ENCODE measurements at regions not wholly inside any gene's neighbourhood (a gene's known extent, or its start where the extent isn't known, plus 50 kb on each side); places are given as distances from the start of the nearest gene placed in this dataset.

- Histone ChIP-seq H3K36me3 (ENCODE audit: control insufficient read depth in 5 of 5, insufficient read depth in 5 of 5, low read length in 5 of 5) (peaks cover 0 to 4% (median 0%) of the 10 kb centered on the region in 5 donors), H3K27ac (ENCODE audit: low read depth, low read length) (no peak overlapping the region), H3K4me1 (ENCODE audit: control insufficient read depth in 5 of 5, insufficient read depth in 5 of 5, low read length in 5 of 5) (no peaks in the 10 kb centered on the region), H3K4me3 (ENCODE audit: low read depth in 1 of 5, low read length in 5 of 5) (no peak overlapping the region), H3K9me3 (ENCODE audit: control insufficient read depth in 5 of 5, low read length in 5 of 5) (peaks cover 0 to 19% (median 14%) of the 10 kb centered on the region in 5 donors), H3K27me3 (ENCODE audit: control insufficient read depth in 5 of 5, insufficient read depth in 4 of 5, low read length in 5 of 5) (no peaks in the 10 kb centered on the region), H3K9ac (ENCODE audit: low read length in 5 of 5) (no peak overlapping the region)
Measured at GRCh38 chr13:97786510-97786909, 167.0 kb upstream of the IPO5 start.

GRCh38 chr13:97797553-97797952 is 155.9 kb upstream of the IPO5 start:
- Histone ChIP-seq H3K4me3 (ENCODE audit: low read depth in 1 of 5, low read length in 5 of 5) (no peak overlapping the region), H3K27ac (ENCODE audit: low read depth, low read length) (no peak overlapping the region), H3K27me3 (ENCODE audit: control insufficient read depth in 5 of 5, insufficient read depth in 4 of 5, low read length in 5 of 5) (peaks cover 0 to 3% (median 0%) of the 10 kb centered on the region in 5 donors)

GRCh38 chr13:97798171-97798821 is 155.2 kb upstream of the IPO5 start:
- H3K4me3 ChIP-seq (ENCODE audit: low read depth in 1 of 5, low read length in 5 of 5) = no peak overlapping the region
- peaks cover 0 to 13% (median 10%) of the 10 kb centered on the region in 5 donors for H3K9me3 ChIP-seq (ENCODE audit: control insufficient read depth in 5 of 5, low read length in 5 of 5)
- H3K4me1 ChIP-seq (ENCODE audit: control insufficient read depth in 5 of 5, insufficient read depth in 5 of 5, low read length in 5 of 5) = no peaks in the 10 kb centered on the region
- no peak overlapping the region for H3K9ac ChIP-seq (ENCODE audit: low read length in 5 of 5)
- no peak overlapping the region for H3K27ac ChIP-seq (ENCODE audit: low read depth, low read length)
- H3K27me3 ChIP-seq (ENCODE audit: control insufficient read depth in 5 of 5, insufficient read depth in 4 of 5, low read length in 5 of 5) = peaks cover 0 to 3% (median 0%) of the 10 kb centered on the region in 5 donors
- no peaks in the 10 kb centered on the region for H3K36me3 ChIP-seq (ENCODE audit: control insufficient read depth in 5 of 5, insufficient read depth in 5 of 5, low read length in 5 of 5)

More at GRCh38 chr13:97797553-97797952, 155.9 kb upstream of the IPO5 start:
- Histone ChIP-seq H3K9ac (ENCODE audit: low read length in 5 of 5) (no peak overlapping the region), H3K9me3 (ENCODE audit: control insufficient read depth in 5 of 5, low read length in 5 of 5) (peaks cover 3 to 19% (median 18%) of the 10 kb centered on the region in 5 donors), H3K4me1 (ENCODE audit: control insufficient read depth in 5 of 5, insufficient read depth in 5 of 5, low read length in 5 of 5) (no peaks in the 10 kb centered on the region), H3K36me3 (ENCODE audit: control insufficient read depth in 5 of 5, insufficient read depth in 5 of 5, low read length in 5 of 5) (no peaks in the 10 kb centered on the region)

- Histone ChIP-seq H3K9me3 (ENCODE audit: control insufficient read depth in 5 of 5, low read length in 5 of 5) (peaks cover 0 to 9% (median 7%) of the 10 kb centered on the region in 5 donors), H3K4me1 (ENCODE audit: control insufficient read depth in 5 of 5, insufficient read depth in 5 of 5, low read length in 5 of 5) (no peaks in the 10 kb centered on the region), H3K9ac (ENCODE audit: low read length in 5 of 5) (no peak overlapping the region), H3K27ac (ENCODE audit: low read depth, low read length) (no peak overlapping the region), H3K27me3 (ENCODE audit: control insufficient read depth in 5 of 5, insufficient read depth in 4 of 5, low read length in 5 of 5) (peaks cover 0 to 3% (median 0%) of the 10 kb centered on the region in 5 donors), H3K36me3 (ENCODE audit: control insufficient read depth in 5 of 5, insufficient read depth in 5 of 5, low read length in 5 of 5) (no peaks in the 10 kb centered on the region), H3K4me3 (ENCODE audit: low read depth in 1 of 5, low read length in 5 of 5) (no peak overlapping the region)
Measured at GRCh38 chr13:97798836-97799235, 154.6 kb upstream of the IPO5 start.

- Histone ChIP-seq H3K36me3 (ENCODE audit: control insufficient read depth in 5 of 5, insufficient read depth in 5 of 5, low read length in 5 of 5) (no peaks in the 10 kb centered on the region), H3K9ac (ENCODE audit: low read length in 5 of 5) (no peak overlapping the region), H3K4me1 (ENCODE audit: control insufficient read depth in 5 of 5, insufficient read depth in 5 of 5, low read length in 5 of 5) (no peaks in the 10 kb centered on the region), H3K27me3 (ENCODE audit: control insufficient read depth in 5 of 5, insufficient read depth in 4 of 5, low read length in 5 of 5) (peaks cover 0 to 5% (median 0%) of the 10 kb centered on the region in 5 donors), H3K4me3 (ENCODE audit: low read depth in 1 of 5, low read length in 5 of 5) (no peak overlapping the region), H3K9me3 (ENCODE audit: control insufficient read depth in 5 of 5, low read length in 5 of 5) (no peaks in the 10 kb centered on the region), H3K27ac (ENCODE audit: low read depth, low read length) (no peak overlapping the region)
Measured at GRCh38 chr13:97802213-97802612, 151.3 kb upstream of the IPO5 start.

DNA sequence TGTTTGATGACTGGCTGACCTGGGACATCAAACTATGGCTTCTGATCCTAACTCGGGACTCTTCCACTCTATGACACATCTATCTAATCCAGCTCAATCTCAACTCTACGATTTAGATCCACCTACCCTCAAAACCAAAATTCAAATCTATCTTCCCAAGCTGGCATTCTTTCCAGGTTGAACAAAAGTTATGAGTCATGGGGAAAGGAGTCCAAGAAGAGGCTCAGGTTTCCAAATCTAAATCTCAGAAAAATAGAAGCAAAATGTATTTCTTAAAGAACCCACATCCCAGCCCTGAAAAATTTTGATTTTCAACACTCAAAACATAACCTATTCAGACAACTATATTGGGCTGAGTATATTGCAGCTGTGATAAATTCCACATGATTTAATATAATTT is 143.9 kb upstream of the IPO5 start:
- no peaks in the 10 kb centered on the region for H3K4me1 ChIP-seq (ENCODE audit: control insufficient read depth in 5 of 5, insufficient read depth in 5 of 5, low read length in 5 of 5)
- H3K4me3 ChIP-seq (ENCODE audit: low read depth in 1 of 5, low read length in 5 of 5) = no peak overlapping the region
- H3K36me3 ChIP-seq (ENCODE audit: control insufficient read depth in 5 of 5, insufficient read depth in 5 of 5, low read length in 5 of 5) = no peaks in the 10 kb centered on the region
- H3K27me3 ChIP-seq (ENCODE audit: control insufficient read depth in 5 of 5, insufficient read depth in 4 of 5, low read length in 5 of 5) = peaks cover 0 to 5% (median 0%) of the 10 kb centered on the region in 5 donors
- no peak overlapping the region for H3K27ac ChIP-seq (ENCODE audit: low read depth, low read length)
- H3K9ac ChIP-seq (ENCODE audit: low read length in 5 of 5) = no peak overlapping the region
- H3K9me3 ChIP-seq (ENCODE audit: control insufficient read depth in 5 of 5, low read length in 5 of 5) = no peaks in the 10 kb centered on the region

DNA sequence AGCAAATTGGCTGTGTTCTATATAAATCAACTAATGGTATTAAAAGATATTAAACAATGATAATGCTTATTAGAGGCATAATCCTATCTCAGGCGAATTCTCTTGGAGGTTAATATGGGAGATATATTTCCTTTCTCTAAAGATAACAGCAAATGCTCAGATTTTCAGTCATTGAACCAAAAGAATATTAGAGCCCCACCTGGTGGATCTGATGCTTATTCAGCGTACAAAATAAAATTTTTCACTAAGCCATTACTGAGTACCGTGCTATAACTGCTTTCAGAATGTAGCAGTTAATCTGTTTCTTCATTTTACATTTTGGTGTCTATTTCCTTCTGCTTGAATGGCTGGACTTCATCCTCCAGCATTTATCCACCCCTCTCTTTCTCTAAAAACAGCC is 143.3 kb upstream of the IPO5 start:
- Histone ChIP-seq H3K27ac (ENCODE audit: low read depth, low read length) (no peak overlapping the region), H3K27me3 (ENCODE audit: control insufficient read depth in 5 of 5, insufficient read depth in 4 of 5, low read length in 5 of 5) (peaks cover 0 to 5% (median 0%) of the 10 kb centered on the region in 5 donors), H3K4me3 (ENCODE audit: low read depth in 1 of 5, low read length in 5 of 5) (no peak overlapping the region), H3K9me3 (ENCODE audit: control insufficient read depth in 5 of 5, low read length in 5 of 5) (no peaks in the 10 kb centered on the region), H3K36me3 (ENCODE audit: control insufficient read depth in 5 of 5, insufficient read depth in 5 of 5, low read length in 5 of 5) (no peaks in the 10 kb centered on the region), H3K4me1 (ENCODE audit: control insufficient read depth in 5 of 5, insufficient read depth in 5 of 5, low read length in 5 of 5) (no peaks in the 10 kb centered on the region), H3K9ac (ENCODE audit: low read length in 5 of 5) (no peak overlapping the region)

- H3K9ac ChIP-seq (ENCODE audit: low read length in 5 of 5) = no peak overlapping the region
- no peaks in the 10 kb centered on the region for H3K36me3 ChIP-seq (ENCODE audit: control insufficient read depth in 5 of 5, insufficient read depth in 5 of 5, low read length in 5 of 5)
- no peaks in the 10 kb centered on the region for H3K4me1 ChIP-seq (ENCODE audit: control insufficient read depth in 5 of 5, insufficient read depth in 5 of 5, low read length in 5 of 5)
- no peak overlapping the region for H3K27ac ChIP-seq (ENCODE audit: low read depth, low read length)
- no peak overlapping the region for H3K4me3 ChIP-seq (ENCODE audit: low read depth in 1 of 5, low read length in 5 of 5)
- H3K27me3 ChIP-seq (ENCODE audit: control insufficient read depth in 5 of 5, insufficient read depth in 4 of 5, low read length in 5 of 5) = peaks cover 0 to 11% (median 0%) of the 10 kb centered on the region in 5 donors
- H3K9me3 ChIP-seq (ENCODE audit: control insufficient read depth in 5 of 5, low read length in 5 of 5) = no peaks in the 10 kb centered on the region
Measured at GRCh38 chr13:97822377-97822776, 131.1 kb upstream of the IPO5 start.

DNA sequence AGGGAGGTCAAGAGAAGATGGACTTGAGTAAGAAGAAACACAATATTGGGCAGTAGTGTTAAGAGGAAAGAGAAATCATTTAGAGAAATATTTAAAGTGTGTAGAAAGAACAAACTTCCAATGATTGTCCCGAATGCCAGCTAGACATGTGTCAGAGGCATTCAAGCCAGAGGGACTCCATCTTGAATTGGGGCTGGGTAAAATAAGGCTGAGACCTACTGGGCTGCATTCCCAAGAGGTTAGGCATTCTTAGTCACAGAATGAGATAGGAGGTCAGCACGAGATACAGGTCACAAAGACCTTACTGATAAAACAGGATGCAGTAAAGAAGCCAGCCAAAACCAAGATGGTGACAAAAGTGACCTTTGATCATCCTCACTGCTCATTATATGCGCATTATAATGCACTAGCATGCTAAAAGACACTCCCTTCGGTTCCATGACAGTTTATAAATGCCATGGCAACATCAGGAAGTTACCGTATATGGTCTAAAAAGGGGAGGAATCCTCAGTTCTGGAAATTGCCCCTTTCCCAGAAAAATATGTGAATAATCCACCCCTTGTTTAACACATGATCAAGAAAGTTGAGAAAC is 127.0 kb upstream of the IPO5 start:
- Histone ChIP-seq H3K4me3 (ENCODE audit: low read depth in 1 of 5, low read length in 5 of 5) (no peak overlapping the region), H3K27ac (ENCODE audit: low read depth, low read length) (no peak overlapping the region), H3K9ac (ENCODE audit: low read length in 5 of 5) (no peak overlapping the region), H3K27me3 (ENCODE audit: control insufficient read depth in 5 of 5, insufficient read depth in 4 of 5, low read length in 5 of 5) (peaks cover 0 to 8% (median 0%) of the 10 kb centered on the region in 5 donors), H3K9me3 (ENCODE audit: control insufficient read depth in 5 of 5, low read length in 5 of 5) (no peaks in the 10 kb centered on the region), H3K4me1 (ENCODE audit: control insufficient read depth in 5 of 5, insufficient read depth in 5 of 5, low read length in 5 of 5) (no peaks in the 10 kb centered on the region), H3K36me3 (ENCODE audit: control insufficient read depth in 5 of 5, insufficient read depth in 5 of 5, low read length in 5 of 5) (no peaks in the 10 kb centered on the region)

DNA sequence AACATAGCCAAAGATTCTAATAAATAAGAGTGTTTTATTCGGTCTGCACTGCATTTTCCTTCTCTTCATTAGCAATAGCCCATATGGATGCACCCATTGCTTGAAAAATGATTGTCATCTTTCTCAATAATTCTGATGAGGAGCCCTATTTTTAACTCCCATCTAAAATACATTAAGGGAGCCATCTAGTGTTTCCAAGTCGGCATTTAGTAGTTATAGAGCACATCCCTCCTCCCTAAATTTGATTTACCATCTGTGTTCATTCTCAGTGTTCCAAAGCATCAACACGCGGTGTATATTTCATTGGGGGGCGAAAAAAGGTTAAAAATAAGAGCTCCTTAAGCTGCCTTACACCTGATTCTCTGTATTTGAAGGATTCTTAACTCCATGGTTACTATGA is 119.2 kb upstream of the IPO5 start:
- no peaks in the 10 kb centered on the region for H3K4me1 ChIP-seq (ENCODE audit: control insufficient read depth in 5 of 5, insufficient read depth in 5 of 5, low read length in 5 of 5)
- no peaks in the 10 kb centered on the region for H3K27me3 ChIP-seq (ENCODE audit: control insufficient read depth in 5 of 5, insufficient read depth in 4 of 5, low read length in 5 of 5)
- no peak overlapping the region for H3K9ac ChIP-seq (ENCODE audit: low read length in 5 of 5)
- H3K27ac ChIP-seq (ENCODE audit: low read depth, low read length) = no peak overlapping the region
- H3K4me3 ChIP-seq (ENCODE audit: low read depth in 1 of 5, low read length in 5 of 5) = no peak overlapping the region
- H3K9me3 ChIP-seq (ENCODE audit: control insufficient read depth in 5 of 5, low read length in 5 of 5) = peaks cover 0 to 14% (median 3%) of the 10 kb centered on the region in 5 donors
- no peaks in the 10 kb centered on the region for H3K36me3 ChIP-seq (ENCODE audit: control insufficient read depth in 5 of 5, insufficient read depth in 5 of 5, low read length in 5 of 5)
